ENCODE measurements at regions not wholly inside any gene's neighbourhood (a gene's known extent, or its start where the extent isn't known, plus 50 kb on each side); places are given as distances from the start of the nearest gene placed in this dataset.

GRCh38 chr1:115893545-115893944 is 52.6 kb upstream of the NHLH2 start:
- H3K27ac ChIP-seq: no peak overlapping the region
- DNase-seq (ENCODE audit: low read depth in 1 of 2, low spot score in 1 of 2): no peak
- no peak overlapping the region for H3K4me3 ChIP-seq
- no peaks in the 10 kb centered on the region for H3K4me1 ChIP-seq (ENCODE audit: low read depth)
- TF ChIP-seq CTCF (IDR thresholded peaks at IDR 0.05; ENCODE audit: low read depth, low read length): no peak
- no peaks in the 10 kb centered on the region for H3K36me3 ChIP-seq
- H3K27me3 ChIP-seq: no peaks in the 10 kb centered on the region
- no peaks in the 10 kb centered on the region for H3K9me3 ChIP-seq (ENCODE audit: low read depth)

GRCh38 chr1:115898020-115898419 is 57.1 kb upstream of the NHLH2 start:
- Histone ChIP-seq H3K27me3 (no peaks in the 10 kb centered on the region), H3K4me1 (ENCODE audit: low read depth) (no peaks in the 10 kb centered on the region), H3K9me3 (ENCODE audit: low read depth) (no peaks in the 10 kb centered on the region), H3K4me3 (no peak overlapping the region), H3K27ac (no peak overlapping the region), H3K36me3 (no peaks in the 10 kb centered on the region)
- DNase-seq (ENCODE audit: low read depth in 1 of 2, low spot score in 1 of 2): no peak
- TF ChIP-seq CTCF (IDR thresholded peaks at IDR 0.05; ENCODE audit: low read depth, low read length): no peak

DNA sequence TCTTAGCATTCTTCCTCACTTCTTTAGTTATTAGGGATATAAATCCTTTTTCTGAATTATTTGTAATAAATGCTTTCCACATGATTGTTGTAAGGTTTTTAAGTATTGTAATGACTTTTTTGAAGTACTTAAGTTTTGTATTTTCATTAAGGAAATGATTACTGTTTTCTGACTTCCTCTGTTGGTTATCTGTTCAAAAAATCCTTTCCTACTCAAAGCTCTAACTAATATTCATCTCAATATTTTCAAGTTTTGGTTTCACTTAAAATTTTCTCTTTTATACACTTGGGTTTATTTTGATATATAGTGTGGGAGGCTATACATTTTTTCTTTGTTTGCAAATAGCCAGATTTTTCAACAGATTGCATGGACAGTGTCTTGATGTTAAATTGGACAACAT is 59.9 kb upstream of the NHLH2 start:
- DNase-seq (ENCODE audit: low read depth in 1 of 2, low spot score in 1 of 2): no peak
- H3K9me3 ChIP-seq (ENCODE audit: low read depth): no peaks in the 10 kb centered on the region
- no peak overlapping the region for H3K4me3 ChIP-seq
- H3K36me3 ChIP-seq: no peaks in the 10 kb centered on the region
- no peak for TF ChIP-seq CTCF (IDR thresholded peaks at IDR 0.05; ENCODE audit: low read depth, low read length)
- no peaks in the 10 kb centered on the region for H3K4me1 ChIP-seq (ENCODE audit: low read depth)
- H3K27ac ChIP-seq: no peak overlapping the region
- no peaks in the 10 kb centered on the region for H3K27me3 ChIP-seq

GRCh38 chr1:115906627-115907026 is 65.7 kb upstream of the NHLH2 start:
- Histone ChIP-seq H3K27ac (no peak overlapping the region), H3K27me3 (no peaks in the 10 kb centered on the region), H3K36me3 (no peaks in the 10 kb centered on the region), H3K9me3 (ENCODE audit: low read depth) (no peaks in the 10 kb centered on the region), H3K4me1 (ENCODE audit: low read depth) (no peaks in the 10 kb centered on the region), H3K4me3 (no peak overlapping the region)
- DNase-seq (ENCODE audit: low read depth in 1 of 2, low spot score in 1 of 2): no peak
- TF ChIP-seq CTCF (IDR thresholded peaks at IDR 0.05; ENCODE audit: low read depth, low read length): no peak

DNA sequence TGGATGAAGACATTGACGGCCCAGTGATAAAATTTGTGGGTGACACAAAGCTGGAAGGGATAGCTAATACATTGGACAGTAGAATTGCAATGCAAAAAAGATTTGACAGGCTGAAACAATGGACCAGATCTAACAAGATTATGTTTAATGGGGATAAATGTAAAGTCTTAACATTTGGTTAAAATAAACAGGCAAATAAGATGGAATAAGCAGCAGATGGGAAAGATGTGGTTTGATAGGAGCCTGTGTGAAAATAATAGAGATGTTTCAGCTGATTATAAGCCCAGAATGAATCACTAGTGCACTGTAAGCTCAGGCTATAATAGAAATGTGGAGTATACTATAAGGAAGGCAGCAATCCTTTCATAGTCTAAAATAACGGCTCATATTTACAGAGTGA is 66.2 kb upstream of the NHLH2 start:
- Histone ChIP-seq H3K27ac (no peak overlapping the region), H3K4me1 (ENCODE audit: low read depth) (no peaks in the 10 kb centered on the region)
- TF ChIP-seq CTCF (IDR thresholded peaks at IDR 0.05; ENCODE audit: low read depth, low read length): no peak

More for the DNA sequence above, 66.2 kb upstream of the NHLH2 start:
- no peaks in the 10 kb centered on the region for H3K9me3 ChIP-seq (ENCODE audit: low read depth)
- DNase-seq (ENCODE audit: low read depth in 1 of 2, low spot score in 1 of 2): no peak
- no peak overlapping the region for H3K4me3 ChIP-seq
- no peaks in the 10 kb centered on the region for H3K27me3 ChIP-seq
- H3K36me3 ChIP-seq: no peaks in the 10 kb centered on the region

Data from cardiac muscle cell (in vitro differentiated cells and primary cell).